Lower leg skin (tissue), 3 donors: ENCODE measurements at regions not wholly inside any gene's neighbourhood (a gene's known extent, or its start where the extent isn't known, plus 50 kb on each side); places are given as distances from the start of the nearest gene placed in this dataset.

ENCODE experiments used
- POLR2A ChIP-seq, 2 donors: fragments of 450-650 bp; IDR thresholded peaks; one replicate each; pipeline ENCODE4 v1.6.1; 2016 to 2017; ENCODE audit warnings: antibody characterized with exemption in 2 of 2, mild to moderate bottlenecking in 1 of 2, moderate library complexity in 1 of 2
- TF ChIP-seq, protein P1 (sequence below), 3 donors: fragments of 450-650 bp; IDR thresholded peaks; one replicate each; pipeline ENCODE4 v1.5.1; 2016; ENCODE audit warnings: antibody characterized with exemption in 3 of 3, mild to moderate bottlenecking in 3 of 3, moderate library complexity in 2 of 3

DNA sequence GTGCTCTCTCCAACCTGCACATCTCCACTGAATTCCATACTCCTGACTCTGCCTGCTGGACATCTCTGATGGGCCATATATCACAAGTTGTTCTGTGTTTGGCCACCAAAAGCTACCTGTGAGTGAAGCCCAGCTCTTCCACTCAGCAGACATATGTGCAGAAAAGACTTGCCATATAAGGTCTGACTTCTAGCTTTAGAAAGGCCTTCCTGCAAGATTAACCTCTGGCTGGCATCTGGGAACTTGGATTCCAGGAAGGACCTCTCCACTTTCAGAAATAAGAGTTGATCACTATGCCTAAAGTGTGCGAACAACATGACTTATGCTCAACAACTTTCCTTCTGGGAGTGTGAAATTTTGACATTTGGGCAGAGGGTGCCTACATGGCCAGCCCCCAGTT, 113.7 kb downstream of the TNFAIP3 start:
- TF ChIP-seq, protein P1, sequence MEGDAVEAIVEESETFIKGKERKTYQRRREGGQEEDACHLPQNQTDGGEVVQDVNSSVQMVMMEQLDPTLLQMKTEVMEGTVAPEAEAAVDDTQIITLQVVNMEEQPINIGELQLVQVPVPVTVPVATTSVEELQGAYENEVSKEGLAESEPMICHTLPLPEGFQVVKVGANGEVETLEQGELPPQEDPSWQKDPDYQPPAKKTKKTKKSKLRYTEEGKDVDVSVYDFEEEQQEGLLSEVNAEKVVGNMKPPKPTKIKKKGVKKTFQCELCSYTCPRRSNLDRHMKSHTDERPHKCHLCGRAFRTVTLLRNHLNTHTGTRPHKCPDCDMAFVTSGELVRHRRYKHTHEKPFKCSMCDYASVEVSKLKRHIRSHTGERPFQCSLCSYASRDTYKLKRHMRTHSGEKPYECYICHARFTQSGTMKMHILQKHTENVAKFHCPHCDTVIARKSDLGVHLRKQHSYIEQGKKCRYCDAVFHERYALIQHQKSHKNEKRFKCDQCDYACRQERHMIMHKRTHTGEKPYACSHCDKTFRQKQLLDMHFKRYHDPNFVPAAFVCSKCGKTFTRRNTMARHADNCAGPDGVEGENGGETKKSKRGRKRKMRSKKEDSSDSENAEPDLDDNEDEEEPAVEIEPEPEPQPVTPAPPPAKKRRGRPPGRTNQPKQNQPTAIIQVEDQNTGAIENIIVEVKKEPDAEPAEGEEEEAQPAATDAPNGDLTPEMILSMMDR (IDR thresholded peaks at IDR 0.05), result no peak
- TF ChIP-seq POLR2A (IDR thresholded peaks at IDR 0.05), result no peak
